Activated T-helper 17 cell treated with anti-CD3 and anti-CD28 coated beads, Interleukin-2, amount 50 U/mL, for 72 hours (primary cell): ENCODE measurements at regions not wholly inside any gene's neighbourhood (a gene's known extent, or its start where the extent isn't known, plus 50 kb on each side); places are given as distances from the start of the nearest gene placed in this dataset.
A peak's percentile ranks its signal among the peaks of the same experiment; 100 is the strongest.
"Not testable (repeated sequence)": the region's sequence is repeated elsewhere in the genome, so short reads cannot be mapped to it uniquely, and the experiment has no call there.

ENCODE experiments used
- ATAC-seq: fragments of 150-1000 bp; cut with Tn5 transposase; replicated peaks from 2 replicates; pipeline ENCODE4 v1.10.0; 2021; ENCODE audit warnings: mild to moderate bottlenecking, moderate library complexity
- H3K27ac Mint-ChIP-seq: one replicate; pipeline ENCODE4 v1.8.0; 2022; ENCODE audit warnings: mixed read lengths
- H3K27me3 Mint-ChIP-seq: one replicate; pipeline ENCODE4 v1.8.0; 2022; ENCODE audit warnings: mixed read lengths
- H3K36me3 Mint-ChIP-seq: one replicate; pipeline ENCODE4 v1.8.0; 2022; ENCODE audit warnings: low read depth, mild to moderate bottlenecking, mixed read lengths
- H3K4me1 Mint-ChIP-seq: one replicate; pipeline ENCODE4 v1.8.0; 2022; ENCODE audit warnings: mixed read lengths
- H3K4me3 Mint-ChIP-seq: one replicate; pipeline ENCODE4 v1.8.0; 2022; ENCODE audit warnings: mild to moderate bottlenecking, mixed read lengths
- H3K9me3 Mint-ChIP-seq: one replicate; pipeline ENCODE4 v1.8.0; 2022; ENCODE audit warnings: mixed read lengths

DNA sequence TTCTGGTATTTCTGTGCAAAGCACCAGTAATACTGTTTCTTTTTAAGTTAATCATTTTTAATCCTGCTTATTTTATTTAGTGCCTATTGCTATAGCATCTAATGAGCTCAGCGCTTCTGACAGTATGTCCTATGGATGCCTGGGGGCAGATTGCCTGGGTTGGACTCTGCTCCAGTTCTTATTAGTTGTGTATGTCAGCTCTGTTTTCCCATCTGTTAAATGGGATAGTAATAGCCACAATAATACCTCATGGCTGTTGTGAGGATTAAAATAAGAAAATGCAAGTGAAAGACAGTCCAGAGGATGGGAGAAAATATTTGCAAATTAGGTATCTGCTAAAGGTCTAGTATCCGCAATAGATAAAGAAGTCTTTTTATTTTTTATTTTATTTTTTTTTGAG, 87.0 kb downstream of the UTRN start:
- Mint-ChIP-seq H3K36me3 (no peaks in the 10 kb centered on the region), H3K27me3 (no peaks in the 10 kb centered on the region), H3K4me3 (no peak overlapping the region), H3K9me3 (no peaks in the 10 kb centered on the region), H3K27ac (no peak overlapping the region), H3K4me1 (peaks cover 19% of the 10 kb centered on the region)
- no peak for ATAC-seq

DNA sequence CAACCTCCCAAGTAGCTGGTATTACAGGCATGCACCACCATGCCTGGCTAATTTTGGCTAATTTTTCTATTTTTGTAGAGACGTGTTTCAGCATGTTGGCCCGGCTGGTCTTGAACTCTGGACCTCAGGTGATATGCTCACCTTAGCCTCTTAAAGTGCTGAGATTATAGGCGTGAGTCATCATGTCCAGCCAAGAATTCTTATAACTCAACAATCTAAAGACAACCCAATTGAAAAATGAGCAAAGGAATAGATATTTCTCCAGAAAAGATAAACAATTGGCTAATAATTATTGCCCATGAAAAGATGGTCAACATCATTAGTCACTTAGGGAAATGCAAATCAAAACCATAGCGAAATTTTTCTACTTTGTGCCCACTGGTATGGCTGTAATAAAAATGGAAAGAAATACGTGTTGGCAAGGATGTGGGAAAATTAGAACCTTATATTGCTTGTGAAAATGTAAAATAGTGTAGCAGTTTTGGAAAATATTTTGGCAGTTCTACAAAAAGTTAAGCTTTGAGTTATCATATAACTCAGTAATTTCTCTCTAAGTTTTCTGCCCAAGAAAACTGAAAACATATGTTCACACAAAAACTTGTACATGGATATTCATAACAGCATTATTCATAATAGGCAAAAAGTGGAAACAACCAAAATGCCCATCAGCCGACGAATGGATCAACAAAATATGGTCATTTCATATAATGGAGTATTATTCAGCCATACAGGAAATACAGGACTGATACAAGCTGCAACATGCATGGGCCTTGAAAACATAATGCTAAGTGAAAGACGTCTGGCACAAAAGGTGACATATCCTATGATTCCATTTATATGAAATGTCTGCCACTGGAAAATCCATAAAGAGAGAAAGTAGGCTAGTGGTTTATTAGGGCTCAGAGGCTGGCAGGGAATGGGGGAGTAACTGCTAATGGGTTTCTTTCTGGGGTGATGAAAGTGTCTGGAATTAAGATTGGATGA, 87.8 kb downstream of the UTRN start:
- ATAC-seq = no peak
- peaks cover 27% of the 10 kb centered on the region for H3K4me1 Mint-ChIP-seq
- H3K4me3 Mint-ChIP-seq = no peak overlapping the region
- no peaks in the 10 kb centered on the region for H3K36me3 Mint-ChIP-seq
- H3K27ac Mint-ChIP-seq = no peak overlapping the region
- no peaks in the 10 kb centered on the region for H3K9me3 Mint-ChIP-seq
- no peaks in the 10 kb centered on the region for H3K27me3 Mint-ChIP-seq

DNA sequence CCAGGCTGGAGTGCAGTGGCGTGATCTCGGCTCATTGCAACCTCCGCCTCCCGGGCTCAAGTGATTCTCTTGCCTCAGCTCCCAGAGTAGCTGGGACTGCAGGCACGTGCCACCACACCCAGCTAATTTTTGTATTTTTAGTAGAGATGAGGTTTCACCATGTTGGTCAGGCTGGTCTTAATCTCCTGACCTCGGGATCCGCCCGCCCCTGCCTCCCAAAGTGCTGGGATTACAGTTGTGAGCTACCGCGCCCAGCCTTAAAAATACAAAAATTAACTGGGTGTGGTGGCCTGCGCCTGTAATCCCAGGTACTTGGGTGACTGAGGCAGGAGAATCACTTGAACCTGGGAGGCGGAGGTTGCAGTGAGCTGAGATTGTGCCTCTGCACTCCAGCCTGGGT, 89.4 kb downstream of the UTRN start:
- not testable (repeated sequence) for H3K36me3 Mint-ChIP-seq, ATAC-seq, H3K27me3 Mint-ChIP-seq, H3K27ac Mint-ChIP-seq, H3K4me3 Mint-ChIP-seq, H3K9me3 Mint-ChIP-seq
- peaks cover 40% of the 10 kb centered on the region for H3K4me1 Mint-ChIP-seq

DNA sequence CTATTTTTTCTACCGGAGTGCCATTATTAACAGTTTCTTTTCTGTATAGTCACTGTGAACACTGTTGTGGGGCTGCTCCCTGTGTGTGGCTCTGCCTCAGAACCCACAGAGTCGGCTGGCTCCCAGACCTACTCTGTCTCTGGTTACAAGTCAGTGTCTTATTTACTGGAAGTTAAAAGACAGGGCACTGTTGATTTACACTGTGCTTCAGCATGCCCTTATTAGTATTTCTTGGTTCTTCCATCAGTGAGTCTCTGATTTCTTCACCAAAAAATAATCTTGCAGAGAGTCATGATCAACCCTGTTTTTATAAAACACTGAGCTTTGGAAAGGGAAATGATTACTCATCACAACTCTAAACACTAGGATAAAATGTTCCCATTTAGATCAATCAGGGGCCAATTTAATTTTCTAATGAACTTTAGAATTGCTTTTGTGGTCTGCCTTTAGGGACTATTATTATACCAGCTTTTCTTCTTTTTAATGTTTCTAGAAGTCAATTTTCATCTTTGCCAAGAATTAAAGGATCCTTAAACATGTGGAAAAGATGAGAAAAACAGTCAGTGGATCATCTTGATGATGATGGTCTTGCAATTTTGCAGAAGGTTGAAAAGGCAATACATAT, 92.6 kb downstream of the UTRN start:
- peaks cover 15% of the 10 kb centered on the region for H3K36me3 Mint-ChIP-seq
- peaks cover 10% of the 10 kb centered on the region for H3K9me3 Mint-ChIP-seq
- H3K4me1 Mint-ChIP-seq = peaks cover 35% of the 10 kb centered on the region
- H3K27me3 Mint-ChIP-seq = no peaks in the 10 kb centered on the region
- ATAC-seq = peak; percentile 64
- H3K27ac Mint-ChIP-seq = no peak overlapping the region
- no peak overlapping the region for H3K4me3 Mint-ChIP-seq

DNA sequence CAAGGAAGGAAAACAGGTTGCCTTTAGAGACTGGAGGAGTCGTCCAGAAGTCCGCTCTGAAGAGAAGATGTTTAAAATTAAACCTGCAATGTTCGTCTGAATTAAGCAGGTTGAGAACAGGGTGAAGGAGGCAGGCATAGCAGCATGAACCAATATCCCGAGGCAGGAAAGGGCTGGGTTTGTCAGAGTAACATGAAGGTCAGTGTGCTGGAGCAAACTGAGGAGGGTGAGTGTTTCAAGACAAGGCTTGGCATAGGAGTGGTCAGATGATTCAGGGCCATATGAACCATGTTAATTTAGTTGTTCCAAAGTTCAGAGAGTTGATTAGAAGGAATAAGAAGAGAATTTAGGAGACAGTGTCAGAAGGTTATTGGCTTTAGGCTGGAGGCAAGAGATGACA, 93.3 kb downstream of the UTRN start:
- Mint-ChIP-seq H3K9me3 (peaks cover 10% of the 10 kb centered on the region), H3K36me3 (peaks cover 15% of the 10 kb centered on the region), H3K27me3 (no peaks in the 10 kb centered on the region), H3K4me3 (no peak overlapping the region), H3K4me1 (peaks cover 31% of the 10 kb centered on the region), H3K27ac (no peak overlapping the region)
- no peak for ATAC-seq

DNA sequence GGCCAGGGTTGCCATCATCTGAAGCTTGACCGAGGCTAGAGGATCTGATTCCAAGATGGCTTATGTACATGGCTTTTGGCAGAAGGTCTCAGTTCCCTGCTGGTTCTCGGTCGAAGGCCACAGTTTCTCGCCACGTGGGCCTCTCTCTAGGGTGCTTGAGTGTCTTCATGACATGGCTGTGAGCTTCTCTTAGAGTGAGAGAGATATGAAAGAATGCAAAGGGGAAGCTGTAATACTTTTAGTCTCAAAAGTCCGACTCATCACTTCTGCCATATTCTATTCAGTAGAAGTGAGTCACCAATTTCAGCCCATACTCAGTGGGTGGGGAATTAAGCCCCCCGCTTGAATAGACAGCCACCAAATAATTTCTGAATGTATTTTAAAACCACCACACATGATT, 94.2 kb downstream of the UTRN start:
- ATAC-seq = peak; percentile 77
- Mint-ChIP-seq H3K36me3 (peaks cover 15% of the 10 kb centered on the region), H3K9me3 (peaks cover 10% of the 10 kb centered on the region), H3K27ac (no peak overlapping the region), H3K4me3 (peak overlapping the region; percentile 2), H3K4me1 (peaks cover 33% of the 10 kb centered on the region), H3K27me3 (no peaks in the 10 kb centered on the region)

DNA sequence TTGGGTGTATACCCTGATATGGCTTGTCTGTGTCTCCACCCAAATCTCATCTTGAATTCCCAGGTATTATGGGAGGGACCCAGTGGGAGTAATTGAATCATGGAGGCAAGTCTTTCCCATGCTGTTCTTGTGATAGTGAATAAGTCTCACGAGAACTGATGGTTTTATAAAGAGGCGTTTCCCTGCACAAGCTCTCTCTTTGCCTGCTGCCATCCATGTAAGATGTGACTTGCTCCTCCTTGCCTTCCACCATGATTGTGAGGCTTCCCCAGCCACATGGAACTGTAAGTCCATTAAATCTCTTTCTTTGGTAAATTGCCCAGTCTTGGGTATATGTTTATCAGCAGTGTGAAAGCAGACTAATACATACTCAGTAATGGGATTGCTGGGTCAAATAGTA, 96.4 kb downstream of the UTRN start:
- Mint-ChIP-seq H3K9me3 (peaks cover 13% of the 10 kb centered on the region), H3K36me3 (peaks cover 23% of the 10 kb centered on the region), H3K4me1 (peaks cover 34% of the 10 kb centered on the region)
- not testable (repeated sequence) for H3K4me3 Mint-ChIP-seq, ATAC-seq, H3K27ac Mint-ChIP-seq, H3K27me3 Mint-ChIP-seq

DNA sequence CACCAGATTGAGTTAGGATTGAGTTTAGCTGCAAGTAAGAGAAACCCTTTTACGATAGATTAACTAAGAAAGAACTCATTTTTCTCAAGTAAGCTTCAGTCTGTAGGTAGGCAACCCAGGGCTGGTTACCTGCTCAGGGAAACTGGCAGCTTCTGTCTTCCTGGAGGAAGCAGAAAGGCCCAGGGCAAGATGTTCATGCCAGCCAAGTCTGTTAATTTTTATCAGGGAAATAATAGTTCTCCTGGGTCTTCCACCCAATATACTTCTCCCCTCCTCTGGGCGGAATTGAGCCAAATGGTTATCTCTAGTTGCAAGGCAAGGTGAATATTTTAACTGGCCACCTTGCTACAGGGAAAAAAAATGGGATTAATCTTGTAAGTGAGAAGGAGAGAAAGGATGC, 98.2 kb downstream of the UTRN start:
- no peaks in the 10 kb centered on the region for H3K27me3 Mint-ChIP-seq
- peaks cover 13% of the 10 kb centered on the region for H3K9me3 Mint-ChIP-seq
- no peak overlapping the region for H3K27ac Mint-ChIP-seq
- peaks cover 22% of the 10 kb centered on the region for H3K4me1 Mint-ChIP-seq
- no peak for ATAC-seq
- no peak overlapping the region for H3K4me3 Mint-ChIP-seq
- H3K36me3 Mint-ChIP-seq = peaks cover 29% of the 10 kb centered on the region

DNA sequence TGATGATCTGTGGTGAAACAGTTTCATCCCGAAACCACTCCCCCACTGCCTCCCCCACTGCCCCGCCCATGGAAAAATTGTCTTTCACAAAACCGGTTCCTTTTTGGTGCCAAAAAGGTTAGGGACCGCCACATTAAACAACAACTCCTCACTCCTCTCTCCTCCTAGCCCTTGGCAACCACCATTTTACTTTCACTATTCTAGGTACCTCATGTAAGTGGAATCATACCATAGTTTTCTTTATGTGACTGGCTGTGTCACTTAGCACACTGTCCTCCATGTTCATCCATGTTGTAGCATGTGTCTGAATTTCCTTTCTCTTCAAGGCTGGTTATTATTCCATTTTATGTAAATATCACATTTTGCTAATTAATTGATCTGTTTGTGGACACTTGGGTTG, 99.3 kb downstream of the UTRN start:
- peaks cover 29% of the 10 kb centered on the region for H3K36me3 Mint-ChIP-seq

DNA sequence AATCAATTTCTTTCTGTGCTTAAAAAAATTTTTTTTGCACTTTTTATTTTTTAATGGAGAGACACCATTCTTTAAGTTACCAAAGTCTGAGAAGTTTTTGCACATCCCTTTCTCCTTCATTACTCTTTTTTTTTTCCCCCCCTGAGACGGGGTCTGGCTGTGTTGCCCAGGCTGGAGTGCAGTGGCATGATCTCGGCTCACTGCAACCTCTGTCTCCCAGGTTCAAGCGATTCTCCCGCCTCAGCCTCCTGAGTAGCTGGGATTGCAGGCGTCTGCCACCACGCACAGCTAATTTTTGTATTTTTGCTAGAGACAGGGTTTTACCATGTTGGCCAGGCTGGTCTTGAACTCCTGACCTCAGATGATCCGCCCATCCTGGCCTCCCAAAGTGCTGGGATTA, 104.3 kb downstream of the UTRN start:
- peaks cover 23% of the 10 kb centered on the region for H3K4me1 Mint-ChIP-seq
- H3K9me3 Mint-ChIP-seq, H3K27ac Mint-ChIP-seq, H3K27me3 Mint-ChIP-seq, ATAC-seq, H3K4me3 Mint-ChIP-seq: not testable (repeated sequence)
- peaks cover 22% of the 10 kb centered on the region for H3K36me3 Mint-ChIP-seq

More for the DNA sequence above, 99.3 kb downstream of the UTRN start:
- H3K27ac Mint-ChIP-seq = no peak overlapping the region
- ATAC-seq = no peak
- peak overlapping the region; percentile 17 for H3K4me3 Mint-ChIP-seq
- H3K9me3 Mint-ChIP-seq = peaks cover 13% of the 10 kb centered on the region
- H3K4me1 Mint-ChIP-seq = peaks cover 14% of the 10 kb centered on the region
- no peaks in the 10 kb centered on the region for H3K27me3 Mint-ChIP-seq

DNA sequence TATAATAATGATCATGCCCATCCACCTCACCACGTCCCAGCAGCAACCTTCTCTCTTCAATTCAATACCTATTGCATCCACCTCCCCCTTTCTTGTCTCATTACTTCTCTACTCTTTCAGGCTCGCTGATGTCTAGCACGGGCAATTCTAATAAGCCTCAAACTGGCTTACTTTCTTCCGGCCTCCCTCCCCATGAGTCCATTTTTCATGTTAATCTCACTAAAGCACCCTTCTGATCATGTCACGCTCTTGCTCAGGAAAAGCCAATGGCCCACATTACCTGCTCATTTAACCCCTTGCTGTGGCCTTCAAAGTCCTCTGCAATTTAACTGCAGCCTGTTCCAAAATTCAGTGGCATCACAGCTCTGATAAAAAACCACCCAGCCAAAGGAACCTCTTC, 105.1 kb downstream of the UTRN start:
- Mint-ChIP-seq H3K9me3 (peaks cover 6% of the 10 kb centered on the region), H3K4me1 (peaks cover 19% of the 10 kb centered on the region), H3K27me3 (no peaks in the 10 kb centered on the region), H3K27ac (no peak overlapping the region), H3K4me3 (no peak overlapping the region), H3K36me3 (peaks cover 16% of the 10 kb centered on the region)
- no peak for ATAC-seq

DNA sequence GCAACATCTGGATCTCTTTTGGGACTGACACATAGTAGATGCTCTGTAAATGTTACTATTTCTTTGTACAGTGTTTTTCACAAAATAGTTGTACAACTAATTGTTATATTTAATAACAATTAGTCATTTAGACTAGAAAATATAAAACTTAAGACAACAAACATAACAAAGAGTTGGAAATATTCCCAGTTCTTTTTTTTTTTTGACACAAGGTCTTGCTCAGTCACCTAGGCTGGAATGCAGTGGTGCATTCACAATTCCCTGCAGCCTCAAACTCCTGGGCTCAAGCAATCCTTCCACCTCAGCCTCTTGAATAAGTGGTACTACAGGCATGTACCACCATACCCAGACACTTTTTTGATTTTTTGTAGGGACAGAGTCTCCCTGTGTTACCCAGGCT, 105.8 kb downstream of the UTRN start:
- Mint-ChIP-seq H3K9me3 (peaks cover 6% of the 10 kb centered on the region), H3K4me1 (peaks cover 19% of the 10 kb centered on the region), H3K27me3 (no peaks in the 10 kb centered on the region), H3K36me3 (peaks cover 14% of the 10 kb centered on the region), H3K27ac (no peak overlapping the region), H3K4me3 (no peak overlapping the region)
- ATAC-seq = no peak

DNA sequence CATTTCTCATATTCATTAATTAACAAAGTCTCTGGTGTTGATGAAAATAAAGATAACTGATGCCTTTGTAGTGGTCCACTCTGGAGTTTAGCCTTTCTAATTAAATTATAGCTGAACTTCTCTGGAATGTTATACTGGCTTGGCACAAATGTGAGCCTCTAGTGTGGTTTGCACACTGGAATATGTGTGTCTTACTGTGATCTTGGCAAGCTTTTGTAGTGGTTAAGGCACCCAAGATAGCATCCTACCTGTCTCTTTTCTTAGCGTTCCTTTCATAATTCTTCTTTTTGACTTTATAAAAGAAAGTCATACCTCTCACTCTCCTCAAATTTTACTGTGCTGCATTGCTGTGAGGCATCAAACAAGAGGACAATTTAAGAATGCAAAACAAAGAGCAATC, 107.4 kb downstream of the UTRN start:
- no peak for ATAC-seq
- H3K9me3 Mint-ChIP-seq = peaks cover 6% of the 10 kb centered on the region
- no peak overlapping the region for H3K4me3 Mint-ChIP-seq
- peaks cover 23% of the 10 kb centered on the region for H3K36me3 Mint-ChIP-seq
- H3K27me3 Mint-ChIP-seq = no peaks in the 10 kb centered on the region
- H3K4me1 Mint-ChIP-seq = peaks cover 19% of the 10 kb centered on the region
- H3K27ac Mint-ChIP-seq = no peak overlapping the region

DNA sequence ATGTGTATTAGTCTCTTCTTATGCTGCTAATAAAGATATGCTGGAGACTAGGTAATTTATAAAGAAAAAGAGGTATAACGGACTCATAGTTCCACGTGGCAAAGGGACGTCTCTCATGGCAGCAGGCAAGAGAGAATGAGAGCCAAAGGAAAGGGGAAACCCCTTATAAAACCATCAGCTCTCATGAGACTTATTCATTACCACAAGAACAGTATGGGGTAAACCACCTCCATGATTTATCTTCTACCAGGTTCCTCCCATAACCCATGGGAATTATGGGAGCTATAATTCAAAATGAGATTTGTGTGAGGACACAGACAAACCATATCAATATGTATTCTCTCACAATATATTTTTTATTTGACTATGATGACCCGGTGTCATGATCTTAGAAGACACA, 109.1 kb downstream of the UTRN start:
- ATAC-seq = peak; percentile 94
- Mint-ChIP-seq H3K9me3 (peaks cover 11% of the 10 kb centered on the region), H3K36me3 (peaks cover 30% of the 10 kb centered on the region), H3K4me1 (peaks cover 19% of the 10 kb centered on the region), H3K4me3 (peak overlapping the region; percentile 26), H3K27me3 (no peaks in the 10 kb centered on the region), H3K27ac (no peak overlapping the region)

DNA sequence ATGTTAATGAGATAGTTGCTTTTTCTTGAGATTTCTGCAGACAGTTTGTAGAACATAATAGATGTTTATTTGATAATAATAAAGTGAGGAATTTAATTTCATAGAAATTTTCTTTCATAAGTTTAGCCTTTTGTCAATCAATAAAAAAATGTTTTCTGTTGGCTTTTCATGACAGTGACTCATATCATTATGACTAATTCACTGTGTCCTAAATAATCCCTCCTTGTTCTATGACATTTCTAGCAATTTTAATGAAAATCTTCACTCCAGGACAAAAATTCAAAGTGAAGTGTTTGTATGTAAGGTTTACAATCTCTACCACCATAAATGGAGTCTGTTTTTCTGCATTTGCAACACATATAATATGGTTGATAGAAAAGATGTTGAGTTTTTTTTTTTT, 109.9 kb downstream of the UTRN start:
- Mint-ChIP-seq H3K36me3 (peaks cover 30% of the 10 kb centered on the region), H3K27me3 (no peaks in the 10 kb centered on the region), H3K4me1 (peaks cover 23% of the 10 kb centered on the region)

More for the DNA sequence above, 109.9 kb downstream of the UTRN start:
- no peak overlapping the region for H3K4me3 Mint-ChIP-seq
- no peak overlapping the region for H3K27ac Mint-ChIP-seq
- ATAC-seq = no peak
- peaks cover 11% of the 10 kb centered on the region for H3K9me3 Mint-ChIP-seq
